DMS153 (cell line): ENCODE measurements at regions not wholly inside any gene's neighbourhood (a gene's known extent, or its start where the extent isn't known, plus 50 kb on each side); places are given as distances from the start of the nearest gene placed in this dataset.

ENCODE experiments used
- DNase-seq: peaks from one replicate; lab custom pipeline; 2025; lab: John Stamatoyannopoulos, UW

- DNase-seq, result no peak
Observed at GRCh38 chr15:73001840-73002239, 50.4 kb upstream of the NEO1 start.

GRCh38 chr15:73000293-73000692 is 52.0 kb upstream of the NEO1 start:
- DNase-seq, result no peak

- DNase-seq, result no peak
Observed at GRCh38 chr15:72999586-72999985, 52.7 kb upstream of the NEO1 start.

GRCh38 chr15:72998681-72999466 is 53.4 kb upstream of the NEO1 start:
- no peak for DNase-seq

- DNase-seq, result no peak
Observed at GRCh38 chr15:72998226-72998625, 54.0 kb upstream of the NEO1 start.

GRCh38 chr15:72995849-72996248 is 56.4 kb upstream of the NEO1 start:
- DNase-seq, result no peak

- peak; percentile 1 for DNase-seq
Observed at GRCh38 chr15:72994534-72995177, 57.6 kb upstream of the NEO1 start.

GRCh38 chr15:72992841-72993252 is 59.4 kb upstream of the NEO1 start:
- DNase-seq, result no peak

- DNase-seq, result no peak
Observed at GRCh38 chr15:72991026-72991425, 61.2 kb upstream of the NEO1 start.

GRCh38 chr15:72983801-72984545 is 68.3 kb upstream of the NEO1 start:
- no peak for DNase-seq

- no peak for DNase-seq
Observed at GRCh38 chr15:72982714-72983113, 69.5 kb upstream of the NEO1 start.

GRCh38 chr15:72980661-72981060 is 71.6 kb upstream of the NEO1 start:
- no peak for DNase-seq

- DNase-seq, result no peak
Observed at GRCh38 chr15:72979791-72980190, 72.5 kb upstream of the NEO1 start.

GRCh38 chr15:72979308-72979707 is 73.0 kb upstream of the NEO1 start:
- DNase-seq, result no peak

GRCh38 chr15:72978223-72978622 is 74.0 kb upstream of the NEO1 start:
- DNase-seq, result no peak

- no peak for DNase-seq
Observed at GRCh38 chr15:72972362-72972761, 79.9 kb upstream of the NEO1 start.

- no peak for DNase-seq
Observed at GRCh38 chr15:72971766-72972165, 80.5 kb upstream of the NEO1 start.

- DNase-seq, result no peak
Observed at GRCh38 chr15:72970933-72971760, 81.1 kb upstream of the NEO1 start.

GRCh38 chr15:72968531-72968922 is 83.7 kb upstream of the NEO1 start:
- peak; percentile 0 for DNase-seq

GRCh38 chr15:72967811-72968530 is 84.3 kb upstream of the NEO1 start:
- DNase-seq, result no peak

- no peak for DNase-seq
Observed at GRCh38 chr15:72967397-72967796, 84.9 kb upstream of the NEO1 start.
